Urothelium cell line (cell line): ENCODE measurements at regions not wholly inside any gene's neighbourhood (a gene's known extent, or its start where the extent isn't known, plus 50 kb on each side); places are given as distances from the start of the nearest gene placed in this dataset.
A peak's percentile ranks its signal among the peaks of the same experiment; 100 is the strongest.

Experiments
- DNase-seq: peaks from one replicate; pipeline ENCODE4 v3.0.0; 2011; ENCODE audit warnings: low spot score, mixed read lengths
- FAIRE-seq: peaks from 2 replicates; lab custom pipeline; 2011; peaks lifted over from hg19 to GRCh38; lab: Jason Lieb, UNC

GRCh38 chr13:58869566-58869965 lies 1238.0 kb downstream of the PCDH17 start:
- no peak for FAIRE-seq
- no peak for DNase-seq

GRCh38 chr13:58876473-58876872 lies 1244.9 kb downstream of the PCDH17 start:
- DNase-seq, result no peak
- no peak for FAIRE-seq

- FAIRE-seq (no peak), DNase-seq (no peak)
Observed at GRCh38 chr13:58879114-58879513, 1247.6 kb downstream of the PCDH17 start.

GRCh38 chr13:58882516-58882915 lies 1251.0 kb downstream of the PCDH17 start:
- no peak for FAIRE-seq
- no peak for DNase-seq

- DNase-seq, result no peak
- FAIRE-seq, result no peak
Observed at GRCh38 chr13:58883405-58883804, 1251.9 kb downstream of the PCDH17 start.

- no peak for FAIRE-seq
- no peak for DNase-seq
Observed at GRCh38 chr13:58884353-58885209, 1253.0 kb downstream of the PCDH17 start.

- DNase-seq (no peak), FAIRE-seq (no peak)
Observed at GRCh38 chr13:58889474-58889873, 1257.9 kb downstream of the PCDH17 start.

- DNase-seq, result no peak
- FAIRE-seq, result no peak
Observed at GRCh38 chr13:58893396-58893795, 1261.9 kb downstream of the PCDH17 start.

GRCh38 chr13:58906329-58907007 lies 1257.3 kb downstream of the DIAPH3 start:
- no peak for DNase-seq
- no peak for FAIRE-seq

GRCh38 chr13:58907347-58907746 lies 1256.4 kb downstream of the DIAPH3 start:
- FAIRE-seq (no peak), DNase-seq (no peak)

- DNase-seq, result no peak
Observed at GRCh38 chr13:58908019-58908679, 1255.6 kb downstream of the DIAPH3 start.

GRCh38 chr13:58919551-58919950 lies 1244.2 kb downstream of the DIAPH3 start:
- no peak for FAIRE-seq
- DNase-seq, result no peak

More at GRCh38 chr13:58908019-58908679, 1255.6 kb downstream of the DIAPH3 start:
- no peak for FAIRE-seq

GRCh38 chr13:58921129-58921528 lies 1242.6 kb downstream of the DIAPH3 start:
- no peak for DNase-seq

GRCh38 chr13:58926858-58927257 lies 1236.9 kb downstream of the DIAPH3 start:
- FAIRE-seq (no peak), DNase-seq (no peak)

More at GRCh38 chr13:58921129-58921528, 1242.6 kb downstream of the DIAPH3 start:
- FAIRE-seq, result no peak

GRCh38 chr13:58933475-58933874 lies 1230.3 kb downstream of the DIAPH3 start:
- FAIRE-seq, result no peak

GRCh38 chr13:58935689-58936088 lies 1228.0 kb downstream of the DIAPH3 start:
- FAIRE-seq (no peak), DNase-seq (no peak)

More at GRCh38 chr13:58933475-58933874, 1230.3 kb downstream of the DIAPH3 start:
- no peak for DNase-seq

GRCh38 chr13:58946274-58946673 lies 1217.5 kb downstream of the DIAPH3 start:
- no peak for DNase-seq

GRCh38 chr13:58949646-58950045 lies 1214.1 kb downstream of the DIAPH3 start:
- no peak for FAIRE-seq
- DNase-seq, result no peak

More at GRCh38 chr13:58946274-58946673, 1217.5 kb downstream of the DIAPH3 start:
- FAIRE-seq, result no peak

- FAIRE-seq (no peak), DNase-seq (no peak)
Observed at GRCh38 chr13:58950911-58951310, 1212.8 kb downstream of the DIAPH3 start.

GRCh38 chr13:58953638-58954037 lies 1210.1 kb downstream of the DIAPH3 start:
- DNase-seq (peak; percentile 4), FAIRE-seq (no peak)
